Astrocyte of the cerebellum (primary cell): ENCODE measurements at regions not wholly inside any gene's neighbourhood (a gene's known extent, or its start where the extent isn't known, plus 50 kb on each side); places are given as distances from the start of the nearest gene placed in this dataset.
"Not testable (repeated sequence)": the region's sequence is repeated elsewhere in the genome, so short reads cannot be mapped to it uniquely, and the experiment has no call there.

ENCODE experiments used
- DNase-seq: peaks from one replicate; pipeline ENCODE4 v3.0.0-alpha.2; 2011; ENCODE audit warnings: low read depth
- H3K4me3 ChIP-seq: 2 replicates; pipeline ENCODE4 v1.5.1; 2011; ENCODE audit warnings: mild to moderate bottlenecking, low read depth, low read length, moderate library complexity
- in situ Hi-C: cut with HindIII; loops from 2 replicates; pipeline ENCODE4 v1.10.0; 2017; ENCODE audit warnings: low sequenced_read_pairs
- TF ChIP-seq, protein P1 (sequence below): IDR thresholded peaks from 2 replicates; pipeline ENCODE4 v1.5.1; 2012; ENCODE audit warnings: low read length, low read depth, moderate library complexity, mild to moderate bottlenecking; ENCODE audit errors: missing control alignments

DNA sequence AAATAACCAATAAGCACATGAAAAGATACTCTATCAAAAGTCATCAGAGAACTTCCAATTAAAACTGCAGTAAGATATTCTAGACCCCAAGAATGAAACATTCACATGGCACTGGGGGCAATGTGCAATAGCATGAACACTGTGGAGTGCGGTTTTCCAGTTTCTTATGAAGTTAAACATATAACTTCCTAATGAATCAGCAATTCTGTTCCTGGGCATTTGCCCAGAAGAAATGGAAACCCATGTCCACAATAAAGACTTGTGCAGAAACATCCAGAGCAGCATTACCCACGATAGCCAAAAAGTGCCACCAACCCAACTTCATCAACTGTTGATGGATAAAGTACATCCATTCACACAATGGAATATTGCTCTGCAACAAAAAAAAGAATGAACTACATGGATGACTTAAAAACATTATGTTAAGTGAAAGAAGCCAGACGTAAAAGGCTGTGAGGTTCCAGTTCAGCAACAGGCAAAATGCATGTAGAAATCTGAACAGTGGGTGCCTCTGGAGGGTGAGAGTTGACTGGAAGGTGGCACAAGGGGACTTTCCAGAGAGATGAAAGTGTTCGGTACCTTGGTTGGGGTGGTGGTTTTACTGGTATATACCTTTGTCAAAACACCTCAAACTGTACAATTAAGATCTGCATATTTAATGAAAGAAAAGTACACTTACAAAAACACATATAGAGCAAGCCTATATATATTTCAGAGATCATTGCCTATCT, 207.2 kb upstream of the ECI2 start:
- TF ChIP-seq, protein P1, sequence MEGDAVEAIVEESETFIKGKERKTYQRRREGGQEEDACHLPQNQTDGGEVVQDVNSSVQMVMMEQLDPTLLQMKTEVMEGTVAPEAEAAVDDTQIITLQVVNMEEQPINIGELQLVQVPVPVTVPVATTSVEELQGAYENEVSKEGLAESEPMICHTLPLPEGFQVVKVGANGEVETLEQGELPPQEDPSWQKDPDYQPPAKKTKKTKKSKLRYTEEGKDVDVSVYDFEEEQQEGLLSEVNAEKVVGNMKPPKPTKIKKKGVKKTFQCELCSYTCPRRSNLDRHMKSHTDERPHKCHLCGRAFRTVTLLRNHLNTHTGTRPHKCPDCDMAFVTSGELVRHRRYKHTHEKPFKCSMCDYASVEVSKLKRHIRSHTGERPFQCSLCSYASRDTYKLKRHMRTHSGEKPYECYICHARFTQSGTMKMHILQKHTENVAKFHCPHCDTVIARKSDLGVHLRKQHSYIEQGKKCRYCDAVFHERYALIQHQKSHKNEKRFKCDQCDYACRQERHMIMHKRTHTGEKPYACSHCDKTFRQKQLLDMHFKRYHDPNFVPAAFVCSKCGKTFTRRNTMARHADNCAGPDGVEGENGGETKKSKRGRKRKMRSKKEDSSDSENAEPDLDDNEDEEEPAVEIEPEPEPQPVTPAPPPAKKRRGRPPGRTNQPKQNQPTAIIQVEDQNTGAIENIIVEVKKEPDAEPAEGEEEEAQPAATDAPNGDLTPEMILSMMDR, result no peak
- H3K4me3 ChIP-seq, result no peak overlapping the region
- DNase-seq, result no peak
- in situ Hi-C loops, result no loop called here

DNA sequence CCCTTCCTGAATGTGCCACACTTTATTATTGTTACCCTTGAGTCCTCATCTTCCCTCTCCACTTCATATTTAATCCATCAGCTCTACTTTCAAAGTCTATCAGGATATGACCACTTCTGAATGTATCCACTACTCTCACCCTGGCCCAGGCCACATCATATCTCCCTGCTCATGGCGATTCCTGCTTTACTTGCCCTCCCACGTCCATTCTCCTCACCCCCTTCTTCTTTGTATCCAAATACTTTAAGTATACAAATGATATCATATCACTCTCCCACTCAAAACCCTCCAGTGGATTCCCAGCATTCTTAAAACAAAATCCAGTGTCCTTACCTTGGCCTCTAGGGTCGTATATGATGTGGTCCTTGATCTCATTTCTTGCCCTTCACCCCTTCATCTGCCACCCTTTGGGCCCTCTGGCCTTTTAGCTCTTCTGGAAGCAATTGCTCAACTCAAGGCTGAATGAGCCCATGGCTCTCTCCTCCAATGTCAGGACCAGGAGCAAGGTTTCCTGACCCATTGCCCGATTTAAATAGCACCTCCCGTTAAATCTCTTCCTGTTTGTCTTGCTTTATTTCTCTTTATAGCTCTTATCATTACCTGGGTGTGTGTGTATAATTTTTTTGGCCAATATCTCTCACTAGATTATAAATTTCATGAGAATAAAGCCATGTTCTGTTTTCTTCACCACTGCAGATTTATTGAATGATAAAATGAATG, 205.9 kb upstream of the ECI2 start:
- no peak overlapping the region for H3K4me3 ChIP-seq
- no peak for DNase-seq
- in situ Hi-C loops, result no loop called here
- TF ChIP-seq, protein P1, result no peak

DNA sequence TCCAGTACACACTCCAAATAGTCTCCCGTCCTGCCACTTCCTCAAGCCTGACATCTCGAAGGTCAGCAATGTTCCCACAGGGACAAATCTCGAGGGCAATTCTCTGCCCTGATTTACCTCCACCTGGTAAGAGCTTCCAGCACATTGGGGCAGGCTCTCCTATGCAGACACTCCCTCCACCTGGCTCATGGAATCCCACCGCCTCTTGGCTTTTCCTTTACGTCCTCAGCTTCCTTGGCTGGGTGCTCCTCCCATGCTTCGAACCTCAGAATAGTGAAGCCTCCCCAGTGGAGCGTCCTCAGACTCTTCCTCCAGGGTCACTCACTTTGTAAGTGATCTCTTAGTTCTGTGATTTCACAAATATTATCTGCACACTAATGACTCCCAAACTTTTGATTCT, 205.2 kb upstream of the ECI2 start:
- no peak for DNase-seq
- no peak overlapping the region for H3K4me3 ChIP-seq
- in situ Hi-C loops, result no loop called here
- TF ChIP-seq, protein P1, result no peak

DNA sequence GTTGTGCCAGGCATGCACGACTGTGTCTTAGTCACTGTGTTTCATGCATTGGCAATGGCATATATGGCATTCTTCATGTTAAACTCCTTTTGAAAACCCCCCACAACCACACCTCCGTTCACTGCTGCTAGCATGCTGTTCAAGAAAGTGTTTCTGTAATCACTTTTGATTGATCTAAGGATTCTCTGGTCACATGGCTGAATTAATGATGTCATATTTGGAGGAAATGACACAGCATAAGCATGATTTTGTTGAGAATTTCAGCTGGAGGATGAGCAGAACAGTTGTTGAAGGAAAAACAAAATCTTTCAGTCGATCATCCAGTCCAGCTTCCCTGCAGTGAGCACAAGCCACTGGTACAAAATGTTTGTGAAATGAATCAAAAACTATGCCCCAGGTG, 203.5 kb upstream of the ECI2 start:
- H3K4me3 ChIP-seq, result no peak overlapping the region
- TF ChIP-seq, protein P1, result no peak
- no peak for DNase-seq
- in situ Hi-C loops, result no loop called here

DNA sequence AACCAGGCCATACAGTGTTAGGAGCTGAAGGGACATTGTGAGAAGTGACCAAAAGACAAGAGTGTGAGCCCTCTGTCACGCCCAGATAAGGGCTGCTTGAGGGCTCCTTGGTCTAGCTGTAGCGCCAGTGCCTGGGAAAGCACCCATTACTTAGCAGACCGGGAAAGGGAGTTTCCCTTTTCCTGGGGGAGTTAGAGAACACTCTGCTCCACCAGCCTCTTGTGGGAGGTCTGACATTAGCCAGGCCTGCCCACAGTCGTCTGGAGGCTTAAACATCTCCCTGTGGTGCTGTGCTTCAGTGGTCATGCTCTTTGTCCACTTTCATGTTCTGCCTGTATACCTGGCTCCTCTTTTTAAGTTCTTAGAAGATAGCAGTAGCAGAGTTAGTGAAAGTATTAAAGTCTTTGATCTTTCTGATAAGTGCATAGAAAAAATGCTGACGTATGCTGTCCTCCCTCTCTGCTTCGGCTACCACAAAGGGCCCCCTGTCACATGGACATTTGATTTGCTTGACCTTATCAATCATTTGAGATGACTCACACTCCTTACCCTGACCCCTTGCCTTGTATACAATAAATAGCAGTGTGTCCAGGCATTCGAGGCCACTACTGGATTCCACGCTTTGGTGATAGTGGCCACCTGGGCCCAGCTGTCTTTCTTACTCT, 201.5 kb upstream of the ECI2 start:
- no peak for DNase-seq
- in situ Hi-C loops, result no loop called here

DNA sequence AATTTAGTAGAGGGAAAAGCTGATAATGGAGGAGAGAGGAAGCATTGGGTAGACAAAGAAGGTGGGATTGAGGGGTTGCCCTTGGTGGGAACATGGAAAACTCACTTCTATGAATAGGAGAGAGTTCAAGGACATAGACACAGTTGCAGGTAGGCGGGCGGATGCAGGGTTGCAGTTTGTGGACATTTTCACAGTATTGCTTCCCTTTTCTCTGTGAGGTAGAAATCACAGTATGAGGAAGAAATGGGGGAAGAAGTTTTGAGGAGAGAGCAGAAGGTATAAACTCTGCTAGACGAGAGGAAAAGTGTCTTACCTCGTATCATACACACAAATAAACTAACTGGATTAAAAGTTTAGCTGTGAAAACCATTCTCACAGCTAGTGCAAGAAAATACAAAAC, 200.7 kb upstream of the ECI2 start:
- no peak for DNase-seq
- H3K4me3 ChIP-seq, result no peak overlapping the region
- in situ Hi-C loops, result no loop called here
- TF ChIP-seq, protein P1, result no peak

More for the DNA sequence above, 201.5 kb upstream of the ECI2 start:
- no peak overlapping the region for H3K4me3 ChIP-seq
- TF ChIP-seq, protein P1, result no peak

DNA sequence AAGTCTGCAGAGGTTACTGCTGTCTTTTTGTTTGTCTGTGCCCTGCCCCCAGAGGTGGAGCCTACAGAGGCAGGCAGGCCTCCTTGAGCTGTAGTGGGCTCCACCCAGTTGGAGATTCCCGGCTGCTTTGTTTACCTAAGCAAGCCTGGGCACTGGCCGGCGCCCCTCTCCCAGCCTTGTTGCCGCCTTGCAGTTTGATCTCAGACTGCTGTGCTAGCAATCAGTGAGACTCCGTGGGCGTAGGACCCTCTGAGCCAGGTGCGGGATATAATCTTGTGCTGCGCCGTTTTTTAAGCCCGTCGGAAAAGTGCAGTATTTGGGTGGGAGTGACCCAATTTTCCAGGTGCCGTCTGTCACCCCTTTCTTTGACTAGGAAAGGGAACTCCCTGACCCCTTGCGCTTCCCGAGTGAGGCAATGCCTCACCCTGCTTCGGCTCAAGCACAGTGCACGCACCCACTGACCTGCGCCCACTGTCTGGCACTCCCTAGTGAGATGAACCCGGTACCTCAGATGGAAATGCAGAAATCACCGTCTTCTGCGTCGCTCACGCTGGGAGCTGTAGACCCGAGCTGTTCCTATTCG, 198.9 kb upstream of the ECI2 start:
- H3K4me3 ChIP-seq, in situ Hi-C loops, DNase-seq: not testable (repeated sequence)
